ENCODE measurements at regions not wholly inside any gene's neighbourhood (a gene's known extent, or its start where the extent isn't known, plus 50 kb on each side); places are given as distances from the start of the nearest gene placed in this dataset.

DNA sequence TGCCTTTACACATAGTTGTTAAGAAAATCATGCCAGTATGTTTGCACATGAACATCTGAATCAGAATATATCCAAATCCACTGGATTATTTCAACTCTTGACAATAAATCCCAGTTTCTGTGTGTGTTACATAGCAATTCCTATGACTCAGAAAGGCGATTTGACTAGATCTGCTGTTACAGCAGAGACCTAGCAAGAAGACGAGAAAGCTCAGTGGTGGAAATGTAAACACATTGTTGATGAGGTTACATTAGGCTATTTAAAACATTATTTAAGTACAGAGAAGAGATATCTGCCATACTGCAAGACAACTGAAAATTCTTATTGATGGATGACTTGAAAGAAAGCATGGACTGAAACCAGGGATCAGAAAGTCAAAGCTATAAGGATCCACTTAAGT, 73.0 kb upstream of the SMIM21 start:
- 48% methylated on average over 2 of the region's 2 CpGs for WGBS
- no peak overlapping the region for H3K4me3 ChIP-seq (ENCODE audit: low read depth, low read length)
- no peak for DNase-seq (ENCODE audit: extremely low spot score)

DNA sequence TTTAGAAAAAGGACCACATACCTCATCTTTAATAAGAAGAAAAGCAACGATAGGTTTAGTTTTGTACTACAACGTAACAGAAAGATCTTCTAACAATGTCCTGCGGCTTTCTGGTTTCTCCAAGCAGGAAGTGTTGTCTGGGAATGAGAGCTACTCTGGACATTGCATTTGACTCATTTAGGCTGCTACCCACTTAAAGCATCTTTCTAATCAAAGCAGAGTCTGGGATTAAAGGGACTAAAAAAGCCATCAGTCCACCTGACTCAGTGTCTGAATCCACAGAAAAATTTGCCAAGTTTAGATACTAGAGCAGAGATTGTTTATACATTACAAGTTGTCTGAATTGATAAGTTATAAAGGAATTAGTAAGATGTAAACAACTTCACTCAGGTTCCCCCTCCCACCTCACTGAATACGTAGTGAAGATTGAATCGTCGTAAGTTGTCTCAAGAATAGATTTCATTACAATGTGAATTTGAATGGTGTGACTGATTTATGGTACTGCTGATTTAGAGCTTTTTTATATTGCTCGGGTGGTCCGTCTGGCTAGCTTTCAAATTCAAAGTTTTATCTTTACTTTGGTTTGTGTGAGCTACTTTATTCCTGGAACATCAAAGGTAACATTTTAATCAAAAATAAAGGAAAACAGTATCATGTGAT, 70.2 kb upstream of the SMIM21 start:
- Histone ChIP-seq H3K36me3 (ENCODE audit: insufficient read depth) (no peaks in the 10 kb centered on the region), H3K4me3 (ENCODE audit: low read depth, low read length) (no peak overlapping the region), H3K27ac (ENCODE audit: low read depth) (no peak overlapping the region), H3K4me1 (ENCODE audit: insufficient read depth) (no peaks in the 10 kb centered on the region)
- no peak for DNase-seq (ENCODE audit: extremely low spot score)
- 39% methylated on average over 8 of the region's 8 CpGs for WGBS

More for the DNA sequence above, 73.0 kb upstream of the SMIM21 start:
- no peaks in the 10 kb centered on the region for H3K4me1 ChIP-seq (ENCODE audit: insufficient read depth)
- no peaks in the 10 kb centered on the region for H3K36me3 ChIP-seq (ENCODE audit: insufficient read depth)
- H3K27ac ChIP-seq (ENCODE audit: low read depth), result no peak overlapping the region

DNA sequence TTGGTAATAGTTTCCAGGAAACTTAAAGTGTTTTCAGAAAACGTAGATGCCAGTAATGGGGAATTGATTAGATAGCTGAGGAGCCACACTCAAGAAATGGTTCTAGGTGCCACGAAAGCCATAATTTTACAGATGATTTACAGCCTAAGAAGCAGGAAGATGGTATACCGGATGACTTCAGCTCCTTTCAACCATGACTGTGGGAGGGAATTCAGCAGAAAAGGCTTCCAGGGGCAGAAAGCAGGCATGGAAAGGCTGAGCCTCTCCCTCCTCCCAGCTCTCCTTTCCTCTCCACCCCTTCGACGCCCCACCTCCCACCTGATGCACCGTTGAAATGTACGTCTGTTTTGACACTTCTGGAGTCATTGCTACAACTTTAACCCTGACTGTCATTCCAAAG, 68.6 kb upstream of the SMIM21 start:
- no peak overlapping the region for H3K4me3 ChIP-seq (ENCODE audit: low read depth, low read length)
- WGBS, result 75% methylated on average over 7 of the region's 7 CpGs
- H3K4me1 ChIP-seq (ENCODE audit: insufficient read depth), result no peaks in the 10 kb centered on the region
- no peak for DNase-seq (ENCODE audit: extremely low spot score)
- H3K27ac ChIP-seq (ENCODE audit: low read depth), result no peak overlapping the region
- no peaks in the 10 kb centered on the region for H3K36me3 ChIP-seq (ENCODE audit: insufficient read depth)

DNA sequence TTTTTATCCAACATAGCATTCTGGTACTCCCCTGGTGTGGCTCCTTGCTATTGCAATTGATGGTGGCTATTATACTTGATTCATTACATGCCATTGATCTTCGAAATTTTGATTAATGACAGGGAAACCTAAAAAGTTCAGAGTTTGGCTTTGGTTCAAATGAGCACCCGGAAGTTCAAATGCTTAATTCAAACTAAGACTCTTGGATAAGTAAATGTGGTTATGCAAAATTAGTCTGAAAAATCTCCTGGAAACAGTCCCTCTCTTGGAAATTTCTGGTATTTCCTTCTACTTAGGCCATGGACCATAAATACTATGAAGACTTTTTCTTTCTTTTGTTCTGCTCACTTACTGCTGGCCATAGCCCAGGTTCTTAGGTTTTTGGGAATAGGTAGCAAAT, 65.3 kb upstream of the SMIM21 start:
- Histone ChIP-seq H3K36me3 (ENCODE audit: insufficient read depth) (no peaks in the 10 kb centered on the region), H3K4me1 (ENCODE audit: insufficient read depth) (no peaks in the 10 kb centered on the region), H3K4me3 (ENCODE audit: low read depth, low read length) (no peak overlapping the region), H3K27ac (ENCODE audit: low read depth) (no peak overlapping the region)
- 80% methylated on average over 2 of the region's 2 CpGs for WGBS
- no peak for DNase-seq (ENCODE audit: extremely low spot score)

DNA sequence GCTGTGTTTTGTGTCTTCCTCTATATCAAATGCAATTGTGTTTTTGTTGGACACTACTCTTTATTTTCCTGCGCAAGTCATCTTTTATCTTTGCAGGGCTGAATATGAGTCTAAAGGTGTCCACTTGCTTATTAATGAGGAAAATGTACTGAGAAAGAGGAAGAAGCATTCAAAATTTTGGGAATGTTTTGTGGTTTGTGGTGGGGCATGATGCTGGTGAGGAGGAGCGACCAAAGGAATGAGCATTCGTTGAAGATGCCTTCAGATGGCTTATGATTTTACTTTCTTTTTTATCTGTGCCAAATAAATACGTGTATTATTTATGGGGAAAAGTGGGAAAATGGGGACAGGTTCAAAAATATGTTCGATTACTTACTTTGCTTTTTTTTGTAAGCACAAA, 63.9 kb upstream of the SMIM21 start:
- H3K36me3 ChIP-seq (ENCODE audit: insufficient read depth), result no peaks in the 10 kb centered on the region
- no peaks in the 10 kb centered on the region for H3K4me1 ChIP-seq (ENCODE audit: insufficient read depth)
- DNase-seq (ENCODE audit: extremely low spot score), result no peak
- H3K27ac ChIP-seq (ENCODE audit: low read depth), result no peak overlapping the region
- 95% methylated on average over 5 of the region's 5 CpGs for WGBS
- H3K4me3 ChIP-seq (ENCODE audit: low read depth, low read length), result no peak overlapping the region

DNA sequence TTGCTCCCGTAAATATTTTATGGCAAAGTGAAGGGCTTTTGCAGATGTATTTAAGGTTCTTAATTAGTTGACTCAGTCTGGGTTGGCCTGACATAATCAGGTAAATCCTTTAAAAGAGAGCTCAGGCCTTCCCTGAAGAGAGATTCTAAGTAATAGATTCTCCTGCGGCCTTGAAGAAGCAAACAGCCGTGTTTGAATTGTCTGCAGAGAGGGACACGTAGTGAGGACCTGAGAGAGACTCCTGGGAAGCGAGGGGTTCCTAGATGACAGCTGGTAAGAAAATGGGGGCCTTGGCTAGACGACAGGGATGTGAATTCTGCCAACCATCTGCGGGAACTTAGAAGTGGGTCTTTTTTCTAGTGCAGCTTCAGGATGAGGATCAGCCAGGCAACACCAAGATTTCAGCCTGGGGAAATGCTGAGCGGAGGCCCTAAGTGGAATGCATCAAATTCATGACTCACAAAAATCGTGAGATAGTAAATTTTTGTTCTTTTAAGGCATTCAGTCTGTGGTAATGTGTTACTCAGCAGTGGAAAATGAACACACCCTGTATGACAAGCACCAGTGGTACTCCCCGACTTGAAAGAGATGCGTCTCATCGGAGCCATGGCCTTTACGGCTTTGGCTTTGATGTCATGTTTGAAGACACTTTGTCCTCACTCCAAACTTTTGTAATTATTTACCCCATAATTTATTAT, 62.1 kb upstream of the SMIM21 start:
- Histone ChIP-seq H3K36me3 (ENCODE audit: insufficient read depth) (no peaks in the 10 kb centered on the region), H3K27ac (ENCODE audit: low read depth) (peak overlapping the region; percentile 45), H3K4me3 (ENCODE audit: low read depth, low read length) (no peak overlapping the region), H3K4me1 (ENCODE audit: insufficient read depth) (no peaks in the 10 kb centered on the region)
- no peak for DNase-seq (ENCODE audit: extremely low spot score)
- WGBS, result 65% methylated on average over 13 of the region's 13 CpGs

DNA sequence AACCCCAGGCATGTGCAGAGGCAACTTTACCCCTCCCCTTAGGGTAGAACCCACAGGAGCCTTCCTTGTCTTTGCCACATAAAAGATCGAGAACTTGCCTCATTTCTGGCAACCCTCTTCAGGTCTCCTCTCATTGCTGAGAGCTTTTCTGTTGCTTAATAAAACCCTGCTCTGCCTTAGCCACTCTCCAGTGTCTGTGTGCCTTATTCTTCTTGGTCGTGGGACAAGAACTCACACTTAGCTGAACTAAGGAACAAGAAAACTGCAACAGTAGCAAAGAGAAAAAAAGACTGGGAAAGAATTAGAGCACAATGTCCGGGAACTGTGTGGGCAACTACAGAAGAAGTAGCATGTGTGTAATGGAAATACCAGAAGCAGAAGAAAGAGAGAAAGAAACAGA, 56.2 kb upstream of the SMIM21 start:
- DNase-seq (ENCODE audit: extremely low spot score), result no peak
- Histone ChIP-seq H3K27ac (ENCODE audit: low read depth) (no peak overlapping the region), H3K4me1 (ENCODE audit: insufficient read depth) (no peaks in the 10 kb centered on the region), H3K36me3 (ENCODE audit: insufficient read depth) (no peaks in the 10 kb centered on the region), H3K4me3 (ENCODE audit: low read depth, low read length) (no peak overlapping the region)
- 94% methylated on average over 3 of the region's 3 CpGs for WGBS

DNA sequence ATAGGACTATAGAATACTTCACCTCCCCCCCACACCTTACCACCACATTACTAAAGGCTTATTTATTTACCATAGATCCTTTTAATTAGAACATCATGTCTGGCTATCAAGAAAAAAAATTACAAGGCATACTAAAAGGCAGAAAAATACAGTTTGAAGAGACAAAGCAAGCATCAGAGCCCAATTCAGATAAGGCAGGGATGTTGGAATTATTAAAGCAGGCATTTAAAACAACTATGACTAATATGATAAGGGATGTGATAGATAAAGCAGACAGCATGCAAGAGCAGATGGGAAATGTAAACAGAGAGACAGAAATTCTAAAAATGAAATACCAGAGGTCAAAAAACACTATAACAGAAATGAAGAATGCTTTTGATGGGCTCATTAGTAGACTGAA, 55.4 kb upstream of the SMIM21 start:
- DNase-seq (ENCODE audit: extremely low spot score), result no peak
- H3K4me1 ChIP-seq (ENCODE audit: insufficient read depth), result no peaks in the 10 kb centered on the region
- no peak overlapping the region for H3K4me3 ChIP-seq (ENCODE audit: low read depth, low read length)
- no peaks in the 10 kb centered on the region for H3K36me3 ChIP-seq (ENCODE audit: insufficient read depth)
- H3K27ac ChIP-seq (ENCODE audit: low read depth), result no peak overlapping the region

DNA sequence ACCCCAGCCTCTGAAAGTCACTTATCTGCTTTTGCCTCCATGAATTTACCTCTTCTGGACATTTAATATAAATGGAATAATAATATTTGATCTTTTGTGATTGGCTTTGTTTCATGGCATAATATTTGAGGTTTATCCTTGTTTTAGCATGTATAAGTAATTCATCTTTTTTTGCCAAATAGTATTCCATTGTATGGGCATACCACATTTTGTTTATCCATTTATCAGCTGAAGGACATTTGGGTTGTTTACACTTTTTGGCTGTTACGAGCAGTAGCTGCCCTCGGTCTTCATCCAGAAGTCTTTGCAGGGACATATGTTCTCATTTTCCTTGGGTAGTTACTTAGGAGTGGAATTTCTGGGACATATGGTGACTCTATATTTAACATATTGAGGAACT, 53.0 kb upstream of the SMIM21 start:
- Histone ChIP-seq H3K36me3 (ENCODE audit: insufficient read depth) (no peaks in the 10 kb centered on the region), H3K4me3 (ENCODE audit: low read depth, low read length) (no peak overlapping the region), H3K27ac (ENCODE audit: low read depth) (no peak overlapping the region), H3K4me1 (ENCODE audit: insufficient read depth) (no peaks in the 10 kb centered on the region)
- no peak for DNase-seq (ENCODE audit: extremely low spot score)
- 96% methylated on average over 2 of the region's 2 CpGs for WGBS

DNA sequence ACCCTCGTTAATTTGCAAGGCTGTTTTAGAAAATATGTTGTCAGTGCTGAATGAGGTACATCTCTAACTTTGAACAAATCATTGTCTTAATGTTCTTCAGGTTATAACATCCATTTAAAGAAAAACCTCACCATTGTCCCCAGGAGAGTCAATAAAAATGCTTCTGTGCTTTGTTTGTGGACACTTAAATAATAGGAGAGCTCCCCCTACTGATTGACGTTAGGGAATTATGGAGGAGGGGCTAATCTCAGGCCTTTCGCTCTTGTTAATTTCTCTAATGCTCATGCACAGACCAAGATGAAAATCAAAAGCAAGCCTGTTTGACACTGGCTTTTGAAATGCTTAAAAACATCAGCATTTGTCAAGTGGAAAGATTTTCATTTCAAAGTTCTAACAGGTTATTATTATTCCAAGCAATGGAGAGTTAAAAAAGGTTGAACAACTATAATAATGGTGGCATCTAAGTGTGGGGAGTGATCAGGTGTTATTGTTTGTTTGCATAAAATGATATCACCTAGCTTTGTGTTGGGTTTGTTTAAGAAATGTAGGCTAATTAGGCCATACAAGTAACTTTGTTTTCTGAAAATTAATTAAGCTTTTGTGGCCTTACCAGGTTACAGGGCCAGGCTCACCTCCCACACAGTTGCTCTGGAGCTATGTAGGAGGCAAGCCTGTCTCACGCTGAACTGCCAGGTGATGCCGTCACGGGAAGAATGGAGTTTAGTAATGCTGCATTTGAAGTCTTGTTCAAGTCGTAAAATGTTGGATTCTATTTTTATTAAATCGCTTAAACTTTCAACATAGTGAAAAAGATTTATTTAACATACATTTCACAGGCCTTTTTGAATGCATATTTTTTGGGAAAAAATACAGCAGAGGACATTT, 51.7 kb upstream of the SMIM21 start:
- Histone ChIP-seq H3K27ac (ENCODE audit: low read depth) (no peak overlapping the region), H3K4me1 (ENCODE audit: insufficient read depth) (no peaks in the 10 kb centered on the region), H3K36me3 (ENCODE audit: insufficient read depth) (no peaks in the 10 kb centered on the region), H3K4me3 (ENCODE audit: low read depth, low read length) (no peak overlapping the region)
- DNase-seq (ENCODE audit: extremely low spot score), result no peak
- 64% methylated on average over 8 of the region's 8 CpGs for WGBS

DNA sequence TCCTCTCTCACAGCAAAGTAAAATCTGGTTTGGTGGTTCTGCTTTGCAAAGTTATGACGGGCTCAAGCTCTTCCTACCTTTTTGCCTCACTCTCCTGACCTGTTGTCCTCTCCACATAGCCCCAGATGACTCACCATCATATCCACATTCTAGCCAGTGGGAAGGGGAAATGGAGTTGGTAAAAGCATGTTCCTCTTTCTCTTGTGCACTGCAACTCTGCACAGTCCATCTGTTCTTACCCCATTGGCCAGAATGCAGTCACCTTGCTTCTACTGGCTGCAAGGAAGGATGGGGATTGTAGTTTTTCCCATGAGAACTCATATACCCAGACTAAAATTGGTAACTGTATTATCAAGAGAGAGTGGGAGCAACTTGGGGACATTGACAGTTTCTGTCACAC, 50.4 kb upstream of the SMIM21 start:
- DNase-seq (ENCODE audit: extremely low spot score), result no peak
- no peak overlapping the region for H3K27ac ChIP-seq (ENCODE audit: low read depth)
- no peaks in the 10 kb centered on the region for H3K36me3 ChIP-seq (ENCODE audit: insufficient read depth)
- WGBS, result 84% methylated on average over 1 of the region's 1 CpG
- H3K4me3 ChIP-seq (ENCODE audit: low read depth, low read length), result no peak overlapping the region
- no peaks in the 10 kb centered on the region for H3K4me1 ChIP-seq (ENCODE audit: insufficient read depth)

Data from urinary bladder (tissue), 3 donors.